ENCODE measurements at regions not wholly inside any gene's neighbourhood (a gene's known extent, or its start where the extent isn't known, plus 50 kb on each side); places are given as distances from the start of the nearest gene placed in this dataset.
A peak's percentile ranks its signal among the peaks of the same experiment; 100 is the strongest.

- TF ChIP-seq CTCF (IDR thresholded peaks at IDR 0.05; ENCODE audit: extremely low read depth in 1 of 2, insufficient read depth in 1 of 2, low read depth in 1 of 2, low read length in 2 of 2): no peak
- no peak for TF ChIP-seq POLR2A (IDR thresholded peaks at IDR 0.05; ENCODE audit: low read depth, low read length)
- no peak for TF ChIP-seq MAX (IDR thresholded peaks at IDR 0.05; ENCODE audit: insufficient read depth, insufficient read length)
- no peak for TF ChIP-seq EZH2 (IDR thresholded peaks at IDR 0.05; ENCODE audit: borderline replicate concordance, low read depth, low read length, severe bottlenecking)
- no peak for TF ChIP-seq POLR2AphosphoS5 (IDR thresholded peaks at IDR 0.05; ENCODE audit: insufficient read depth, low read depth, low read length)
- TF ChIP-seq FOS (IDR thresholded peaks at IDR 0.05; ENCODE audit: borderline replicate concordance, insufficient read depth, low read length): peak; percentile 75
Measured at GRCh38 chr2:194700116-194700515, 956.9 kb upstream of the SLC39A10 start.

Data from endothelial cell of umbilical vein (primary cell).